ENCODE measurements at regions not wholly inside any gene's neighbourhood (a gene's known extent, or its start where the extent isn't known, plus 50 kb on each side); places are given as distances from the start of the nearest gene placed in this dataset.

- FAIRE-seq, result no peak
- TF ChIP-seq, protein P1, sequence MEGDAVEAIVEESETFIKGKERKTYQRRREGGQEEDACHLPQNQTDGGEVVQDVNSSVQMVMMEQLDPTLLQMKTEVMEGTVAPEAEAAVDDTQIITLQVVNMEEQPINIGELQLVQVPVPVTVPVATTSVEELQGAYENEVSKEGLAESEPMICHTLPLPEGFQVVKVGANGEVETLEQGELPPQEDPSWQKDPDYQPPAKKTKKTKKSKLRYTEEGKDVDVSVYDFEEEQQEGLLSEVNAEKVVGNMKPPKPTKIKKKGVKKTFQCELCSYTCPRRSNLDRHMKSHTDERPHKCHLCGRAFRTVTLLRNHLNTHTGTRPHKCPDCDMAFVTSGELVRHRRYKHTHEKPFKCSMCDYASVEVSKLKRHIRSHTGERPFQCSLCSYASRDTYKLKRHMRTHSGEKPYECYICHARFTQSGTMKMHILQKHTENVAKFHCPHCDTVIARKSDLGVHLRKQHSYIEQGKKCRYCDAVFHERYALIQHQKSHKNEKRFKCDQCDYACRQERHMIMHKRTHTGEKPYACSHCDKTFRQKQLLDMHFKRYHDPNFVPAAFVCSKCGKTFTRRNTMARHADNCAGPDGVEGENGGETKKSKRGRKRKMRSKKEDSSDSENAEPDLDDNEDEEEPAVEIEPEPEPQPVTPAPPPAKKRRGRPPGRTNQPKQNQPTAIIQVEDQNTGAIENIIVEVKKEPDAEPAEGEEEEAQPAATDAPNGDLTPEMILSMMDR (IDR thresholded peaks at IDR 0.05), result no peak
These were observed 319.9 kb upstream of the DUSP10 start for GRCh38 chr1:222061711-222062359.

DNA sequence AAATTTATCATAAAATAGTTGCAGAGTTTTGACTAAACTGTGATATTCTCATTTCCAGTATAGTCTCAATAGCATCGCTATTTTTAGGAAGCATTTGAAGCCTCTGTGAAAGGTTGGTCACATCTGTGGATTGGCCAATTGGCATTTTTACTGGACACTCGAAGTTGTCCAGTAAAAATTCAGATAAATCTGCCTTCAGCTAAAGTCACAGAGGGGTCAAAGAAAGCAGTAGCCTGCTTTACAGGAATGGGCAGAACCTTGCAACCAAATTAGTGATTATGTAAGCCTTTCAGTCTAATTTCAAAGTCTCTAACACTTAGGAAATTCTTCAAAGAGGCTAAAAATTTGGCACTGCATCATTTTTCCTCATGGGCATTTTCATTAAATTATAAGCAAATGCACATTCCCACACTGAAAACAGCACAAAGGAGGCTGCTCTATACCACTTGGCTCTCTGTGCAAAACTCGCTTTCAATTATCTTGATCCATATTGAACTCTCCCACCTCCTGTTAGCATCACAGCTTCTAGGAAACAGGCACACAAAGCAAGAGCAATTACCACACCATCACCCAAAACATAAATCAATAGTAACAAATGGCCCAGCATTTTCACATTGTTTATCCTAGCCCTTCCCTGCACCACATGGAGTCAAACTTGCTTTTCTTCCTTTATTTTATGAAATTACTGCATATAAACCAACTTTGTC lies 318.5 kb upstream of the DUSP10 start:
- DNase-seq (no peak), ATAC-seq (no peak), FAIRE-seq (no peak)
- intact Hi-C loops (cut with DNase I), result no loop called here
- TF ChIP-seq, protein P1 (IDR thresholded peaks at IDR 0.05), result no peak
- no peak overlapping the region for H3K4me3 ChIP-seq
- no peaks in the 10 kb centered on the region for H3K36me3 ChIP-seq
- WGBS, 2 donors, result 78 to 79% methylated on average over 3 of the region's 3 CpGs
- no peaks in the 10 kb centered on the region for H3K9me3 ChIP-seq
- H3K27me3 ChIP-seq, result no peaks in the 10 kb centered on the region
- H3K4me1 ChIP-seq, result no peaks in the 10 kb centered on the region
- H3K27ac ChIP-seq, result no peak overlapping the region

More at GRCh38 chr1:222061711-222062359, 319.9 kb upstream of the DUSP10 start:
- 65 to 67% methylated on average over 3 of the region's 3 CpGs for WGBS, 2 donors
- DNase-seq (no peak), ATAC-seq (peak in 1 of 4 donors; percentile 45)
- no peaks in the 10 kb centered on the region for H3K4me1 ChIP-seq
- no peak overlapping the region for H3K27ac ChIP-seq
- H3K27me3 ChIP-seq, result no peaks in the 10 kb centered on the region
- H3K36me3 ChIP-seq, result no peaks in the 10 kb centered on the region
- no peak overlapping the region for H3K4me3 ChIP-seq
- no peaks in the 10 kb centered on the region for H3K9me3 ChIP-seq
- intact Hi-C loops (cut with DNase I), result no loop called here

GRCh38 chr1:222058249-222058648 lies 316.4 kb upstream of the DUSP10 start:
- H3K9me3 ChIP-seq, result no peaks in the 10 kb centered on the region
- no peak for FAIRE-seq
- no peak overlapping the region for H3K4me3 ChIP-seq

DNA sequence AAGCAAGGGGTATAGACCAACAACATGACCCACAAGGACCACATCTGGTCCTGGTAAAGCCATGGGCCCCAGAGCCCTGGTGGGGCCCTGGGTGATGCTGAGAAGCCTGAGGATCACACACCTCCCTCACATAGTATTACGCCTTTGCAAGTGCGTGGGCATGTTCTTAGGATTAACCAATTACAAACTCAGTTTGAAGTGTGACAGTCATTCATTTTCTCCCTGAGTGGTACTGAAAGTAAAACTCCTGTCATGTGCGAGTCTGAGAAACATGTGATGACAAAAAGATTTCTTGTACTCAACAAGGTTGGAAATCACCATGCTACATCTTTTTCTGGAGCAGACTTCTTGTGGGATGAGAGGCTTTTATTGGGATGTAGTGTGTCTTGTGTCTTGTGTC lies 315.3 kb upstream of the DUSP10 start:
- H3K4me3 ChIP-seq, result no peak overlapping the region
- FAIRE-seq (no peak), ATAC-seq (no peak), DNase-seq (no peak)
- TF ChIP-seq, protein P1 (IDR thresholded peaks at IDR 0.05), result no peak
- H3K27ac ChIP-seq, result no peak overlapping the region
- intact Hi-C loops (cut with DNase I), result no loop called here
- H3K9me3 ChIP-seq, result no peaks in the 10 kb centered on the region
- no peaks in the 10 kb centered on the region for H3K36me3 ChIP-seq
- no peaks in the 10 kb centered on the region for H3K4me1 ChIP-seq
- no peaks in the 10 kb centered on the region for H3K27me3 ChIP-seq
- 89 to 95% methylated on average over 3 of the region's 3 CpGs for WGBS, 2 donors

More at GRCh38 chr1:222058249-222058648, 316.4 kb upstream of the DUSP10 start:
- Histone ChIP-seq H3K27ac (no peak overlapping the region), H3K36me3 (no peaks in the 10 kb centered on the region), H3K27me3 (no peaks in the 10 kb centered on the region), H3K4me1 (no peaks in the 10 kb centered on the region)
- DNase-seq, result no peak
- intact Hi-C loops (cut with DNase I), result no loop called here
- ATAC-seq, result no peak
- TF ChIP-seq, protein P1 (IDR thresholded peaks at IDR 0.05), result no peak
- whole genome bisulfite sequencing, 2 donors, result 82 to 83% methylated on average over 2 of the region's 2 CpGs

DNA sequence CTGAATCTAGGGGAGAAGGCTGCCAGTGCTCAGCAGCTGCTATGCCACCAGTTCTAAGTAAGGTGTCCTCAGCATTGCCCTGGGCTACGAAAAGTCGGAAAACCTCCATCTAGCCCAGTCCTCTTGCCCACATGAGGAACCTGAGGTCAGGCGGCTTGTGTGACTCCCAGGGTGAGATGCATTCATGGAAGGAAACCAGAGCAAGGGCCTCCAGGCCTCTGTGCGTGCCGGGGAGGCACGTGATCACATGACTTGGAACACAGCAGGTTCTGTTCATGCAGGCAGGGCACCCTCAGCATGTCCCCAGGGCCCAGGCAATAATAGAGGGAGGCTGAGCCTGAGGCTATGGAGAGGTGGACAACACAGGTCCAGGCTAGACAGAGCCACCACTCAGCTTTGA lies 312.5 kb upstream of the DUSP10 start:
- H3K4me1 ChIP-seq, result no peaks in the 10 kb centered on the region
- H3K9me3 ChIP-seq, result no peaks in the 10 kb centered on the region
- H3K27me3 ChIP-seq, result no peaks in the 10 kb centered on the region
- H3K27ac ChIP-seq, result no peak overlapping the region
- DNase-seq, result no peak
- ATAC-seq, result no peak
- H3K36me3 ChIP-seq, result no peaks in the 10 kb centered on the region
- TF ChIP-seq, protein P1 (IDR thresholded peaks at IDR 0.05), result no peak
- no peak for FAIRE-seq
- 86 to 94% methylated on average over 6 of the region's 6 CpGs for WGBS, 2 donors
- no peak overlapping the region for H3K4me3 ChIP-seq
- intact Hi-C loops (cut with DNase I), result no loop called here
